DND-41 (cell line): ENCODE measurements at regions not wholly inside any gene's neighbourhood (a gene's known extent, or its start where the extent isn't known, plus 50 kb on each side); places are given as distances from the start of the nearest gene placed in this dataset.
"Not testable (repeated sequence)": the region's sequence is repeated elsewhere in the genome, so short reads cannot be mapped to it uniquely, and the experiment has no call there.

Experiments used
- ATAC-seq: fragments of 200-7000 bp; cut with Tn5 transposase; 3 replicates; pipeline ENCODE4 v1.9.1; 2021; ENCODE audit warnings: low read depth; ENCODE audit not compliant: insufficient read depth
- DNase-seq: peaks from one replicate; pipeline ENCODE4 v3.0.0-alpha.2; 2020
- H2AFZ ChIP-seq: 2 replicates; pipeline ENCODE4 v1.6.0; 2012; ENCODE audit warnings: low read depth, low read length
- H3K27ac ChIP-seq: 2 replicates; pipeline ENCODE4 v1.5.1; 2012; ENCODE audit warnings: low read length, inconsistent platforms
- H3K27me3 ChIP-seq: fragments of 200-600 bp; sonication (generic); 2 replicates; pipeline ENCODE4 v1.6.0; 2012; ENCODE audit warnings: low read length, mild to moderate bottlenecking, inconsistent platforms; ENCODE audit not compliant: insufficient read depth, poor library complexity
- H3K36me3 ChIP-seq: 2 replicates; pipeline ENCODE4 v1.5.1; 2012; ENCODE audit warnings: low read length, inconsistent platforms; ENCODE audit not compliant: insufficient read depth
- H3K4me1 ChIP-seq: 2 replicates; pipeline ENCODE4 v1.5.1; 2012; ENCODE audit warnings: mild to moderate bottlenecking, low read length; ENCODE audit not compliant: insufficient read depth
- H3K4me2 ChIP-seq: 2 replicates; pipeline ENCODE4 v1.6.0; 2012; ENCODE audit warnings: mild to moderate bottlenecking, moderate library complexity, low read length, inconsistent platforms; ENCODE audit not compliant: insufficient read depth
- H3K4me3 ChIP-seq, 2 experiments: fragments of 200-600 bp in 1 of 2; shearing (Covaris generic) in 1 of 2; 2 replicates each; pipeline ENCODE4 v1.5.1; 2012 to 2016; ENCODE audit warnings: inconsistent platforms in 2 of 2, low read length in 2 of 2, mild to moderate bottlenecking in 2 of 2, low read depth in 1 of 2, moderate library complexity in 1 of 2
- H3K79me2 ChIP-seq: 2 replicates; pipeline ENCODE4 v1.6.0; 2012; ENCODE audit warnings: low read length, inconsistent platforms; ENCODE audit not compliant: insufficient read depth
- H3K9ac ChIP-seq: 2 replicates; pipeline ENCODE4 v1.6.0; 2012; ENCODE audit warnings: low read depth, mild to moderate bottlenecking, inconsistent platforms, low read length, moderate library complexity
- H3K9me3 ChIP-seq: 2 replicates; pipeline ENCODE4 v1.5.1; 2012; ENCODE audit warnings: low read length, moderate library complexity, mild to moderate bottlenecking, inconsistent platforms; ENCODE audit not compliant: insufficient read depth, severe bottlenecking
- H4K20me1 ChIP-seq: 2 replicates; pipeline ENCODE4 v1.6.0; 2012; ENCODE audit warnings: low read length; ENCODE audit not compliant: insufficient read depth
- EZH2 ChIP-seq: IDR thresholded peaks from 3 replicates; pipeline ENCODE4 v1.6.1; 2012; ENCODE audit warnings: borderline replicate concordance, low read depth, mild to moderate bottlenecking, moderate library complexity, low read length, inconsistent platforms; ENCODE audit not compliant: severe bottlenecking
- TF ChIP-seq, protein P1 (sequence below): IDR thresholded peaks from 2 replicates; pipeline ENCODE4 v1.5.1; 2012; ENCODE audit warnings: borderline replicate concordance, low read length, moderate library complexity, mild to moderate bottlenecking; ENCODE audit not compliant: poor library complexity, severe bottlenecking; ENCODE audit errors: extremely low read depth

DNA sequence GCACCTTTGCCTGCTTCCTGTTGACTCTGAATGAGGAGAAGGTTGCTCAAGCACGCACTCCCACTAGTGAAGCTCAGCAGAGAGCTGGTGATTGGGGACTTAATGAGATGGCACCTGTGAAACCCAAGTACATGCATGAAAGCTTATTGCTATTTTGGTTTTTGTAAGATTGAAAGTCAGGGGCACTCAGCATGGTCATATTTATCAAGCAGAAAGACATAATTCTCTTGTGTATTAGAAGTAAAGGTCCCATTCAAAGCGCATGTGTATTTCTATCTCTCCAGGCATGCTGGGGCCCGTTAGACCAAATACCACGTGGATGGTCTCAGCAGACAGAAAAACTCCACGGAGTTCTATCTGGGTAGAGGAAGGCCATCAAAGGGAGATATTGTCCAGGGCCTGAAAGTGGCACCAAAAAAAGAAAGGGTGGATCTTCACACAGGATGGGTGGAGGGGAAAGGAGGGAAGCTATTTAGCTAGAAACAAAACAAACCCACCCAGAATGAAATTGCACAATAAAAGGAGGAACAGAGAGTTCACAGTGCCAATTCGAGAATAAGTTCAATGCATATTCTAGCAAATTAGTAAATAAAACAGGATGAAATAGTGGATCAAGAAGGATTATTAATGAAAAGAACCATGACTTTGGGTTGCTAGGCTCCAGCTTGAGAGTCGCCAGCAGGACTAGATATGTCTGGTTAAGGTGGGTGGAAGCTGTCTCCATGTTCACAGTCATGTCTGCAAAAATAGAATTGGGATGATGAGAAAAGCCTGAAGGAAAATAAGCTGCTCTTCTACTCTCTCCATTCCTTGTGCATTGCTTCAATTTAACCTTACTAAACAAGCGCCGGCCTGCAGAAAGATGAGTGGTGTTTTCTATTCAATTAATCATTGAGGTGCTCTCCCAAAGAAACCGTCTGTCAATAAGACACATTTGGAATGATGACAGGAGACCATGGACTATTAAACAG is 224.9 kb upstream of the DTNBP1 start:
- Histone ChIP-seq H3K27ac (no peak overlapping the region), H2AFZ (no peak overlapping the region), H4K20me1 (no peaks in the 10 kb centered on the region; the same call in 1 of the 2 replicates), H3K4me2 (no peak overlapping the region), H3K27me3 (peaks cover 2% of the 10 kb centered on the region), H3K9ac (no peak overlapping the region), H3K79me2 (no peaks in the 10 kb centered on the region), H3K4me3 (no peak overlapping the region), H3K4me1 (no peaks in the 10 kb centered on the region), H3K36me3 (no peaks in the 10 kb centered on the region), H3K9me3 (no peaks in the 10 kb centered on the region)
- TF ChIP-seq, protein P1, sequence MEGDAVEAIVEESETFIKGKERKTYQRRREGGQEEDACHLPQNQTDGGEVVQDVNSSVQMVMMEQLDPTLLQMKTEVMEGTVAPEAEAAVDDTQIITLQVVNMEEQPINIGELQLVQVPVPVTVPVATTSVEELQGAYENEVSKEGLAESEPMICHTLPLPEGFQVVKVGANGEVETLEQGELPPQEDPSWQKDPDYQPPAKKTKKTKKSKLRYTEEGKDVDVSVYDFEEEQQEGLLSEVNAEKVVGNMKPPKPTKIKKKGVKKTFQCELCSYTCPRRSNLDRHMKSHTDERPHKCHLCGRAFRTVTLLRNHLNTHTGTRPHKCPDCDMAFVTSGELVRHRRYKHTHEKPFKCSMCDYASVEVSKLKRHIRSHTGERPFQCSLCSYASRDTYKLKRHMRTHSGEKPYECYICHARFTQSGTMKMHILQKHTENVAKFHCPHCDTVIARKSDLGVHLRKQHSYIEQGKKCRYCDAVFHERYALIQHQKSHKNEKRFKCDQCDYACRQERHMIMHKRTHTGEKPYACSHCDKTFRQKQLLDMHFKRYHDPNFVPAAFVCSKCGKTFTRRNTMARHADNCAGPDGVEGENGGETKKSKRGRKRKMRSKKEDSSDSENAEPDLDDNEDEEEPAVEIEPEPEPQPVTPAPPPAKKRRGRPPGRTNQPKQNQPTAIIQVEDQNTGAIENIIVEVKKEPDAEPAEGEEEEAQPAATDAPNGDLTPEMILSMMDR: no peak
- TF ChIP-seq EZH2: no peak
- ATAC-seq (no peak), DNase-seq (no peak)

DNA sequence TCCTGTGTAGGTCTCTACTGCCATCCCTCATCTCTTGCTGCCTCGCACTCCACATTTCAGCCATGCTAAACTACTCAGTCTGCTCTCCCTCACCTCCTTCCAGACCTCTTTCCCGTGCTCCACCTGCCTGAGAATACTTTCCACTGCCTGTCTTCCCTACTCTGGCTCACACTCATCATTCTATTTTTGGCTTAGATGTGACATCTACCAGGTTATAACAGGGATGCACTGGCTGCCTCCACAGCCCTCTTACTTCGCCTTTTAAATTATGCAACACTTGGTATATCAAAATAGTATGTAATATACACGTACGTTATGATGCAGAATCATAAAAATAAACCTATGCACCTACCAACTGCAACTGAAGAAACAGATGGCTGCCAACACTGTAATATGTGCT is 222.8 kb upstream of the DTNBP1 start:
- no peaks in the 10 kb centered on the region; the same call in 1 of the 2 replicates for H4K20me1 ChIP-seq
- no peak for TF ChIP-seq EZH2
- TF ChIP-seq, protein P1: no peak
- no peak overlapping the region for H3K4me3 ChIP-seq
- H3K79me2 ChIP-seq: no peaks in the 10 kb centered on the region
- H2AFZ ChIP-seq: no peak overlapping the region
- no peaks in the 10 kb centered on the region for H3K9me3 ChIP-seq
- no peak for ATAC-seq
- no peaks in the 10 kb centered on the region for H3K4me1 ChIP-seq
- H3K4me2 ChIP-seq: no peak overlapping the region
- no peak overlapping the region for H3K9ac ChIP-seq
- H3K27me3 ChIP-seq: peaks cover 2% of the 10 kb centered on the region
- DNase-seq: no peak
- no peaks in the 10 kb centered on the region for H3K36me3 ChIP-seq
- no peak overlapping the region for H3K27ac ChIP-seq

DNA sequence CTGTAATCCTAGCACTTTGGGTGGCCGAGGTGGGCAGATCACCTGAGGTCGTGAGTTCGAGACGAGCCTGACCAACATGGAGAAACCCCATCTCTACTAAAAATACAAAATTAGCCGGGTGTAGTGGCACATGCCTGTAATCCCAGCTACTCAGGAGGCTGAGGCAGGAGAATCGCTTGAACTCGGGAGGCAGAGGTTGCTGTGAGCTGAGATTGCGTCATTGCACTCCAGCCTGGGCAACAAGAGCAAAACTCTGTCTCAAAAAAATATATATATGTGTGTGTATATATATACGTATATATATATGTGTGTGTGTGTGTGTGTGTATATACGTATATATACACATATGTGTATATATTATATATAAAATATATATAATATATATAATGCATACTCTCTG is 220.8 kb upstream of the DTNBP1 start:
- H3K9ac ChIP-seq, H3K9me3 ChIP-seq, H3K36me3 ChIP-seq, H3K4me3 ChIP-seq, DNase-seq, H2AFZ ChIP-seq, H3K27ac ChIP-seq, H3K27me3 ChIP-seq, ATAC-seq, H3K79me2 ChIP-seq, H3K4me2 ChIP-seq, H4K20me1 ChIP-seq: not testable (repeated sequence)
- H3K4me1 ChIP-seq: peaks cover 17% of the 10 kb centered on the region

DNA sequence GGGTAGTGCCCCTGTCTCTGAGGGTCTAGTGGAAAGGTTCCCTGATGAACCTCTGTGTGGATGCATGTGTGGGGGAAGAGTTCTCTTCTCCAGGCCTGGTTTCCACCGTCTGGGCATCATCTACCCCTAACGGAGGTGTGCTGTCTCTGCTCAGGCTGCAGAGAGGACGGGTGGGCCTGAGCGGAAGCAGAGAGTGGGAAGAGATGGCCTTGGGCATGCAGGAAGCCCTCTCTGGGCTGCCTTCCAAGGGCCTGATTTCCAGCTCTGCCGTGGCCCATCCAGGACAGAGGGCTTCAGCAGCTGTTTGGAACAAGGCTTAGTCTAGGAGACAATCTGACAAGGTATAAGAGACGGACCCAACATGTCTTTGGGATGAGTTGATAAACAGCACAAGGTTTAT is 220.1 kb upstream of the DTNBP1 start:
- H3K4me3 ChIP-seq: no peak overlapping the region
- peaks cover 10% of the 10 kb centered on the region for H3K27me3 ChIP-seq
- DNase-seq (no peak), ATAC-seq (no peak)
- H3K9me3 ChIP-seq: no peaks in the 10 kb centered on the region
- TF ChIP-seq, protein P1: no peak
- TF ChIP-seq EZH2: no peak
- no peak overlapping the region for H3K4me2 ChIP-seq
- H3K27ac ChIP-seq: no peak overlapping the region
- H3K9ac ChIP-seq: no peak overlapping the region
- H3K36me3 ChIP-seq: no peaks in the 10 kb centered on the region
- H2AFZ ChIP-seq: no peak overlapping the region
- H3K4me1 ChIP-seq: peaks cover 17% of the 10 kb centered on the region
- H4K20me1 ChIP-seq: no peaks in the 10 kb centered on the region; the same call in 1 of the 2 replicates
- H3K79me2 ChIP-seq: no peaks in the 10 kb centered on the region
